ENCODE measurements at regions not wholly inside any gene's neighbourhood (a gene's known extent, or its start where the extent isn't known, plus 50 kb on each side); places are given as distances from the start of the nearest gene placed in this dataset.

GRCh38 chr1:91161749-91162148 lies 139.9 kb upstream of the ZNF644 start:
- Histone ChIP-seq H3K27me3 (no peaks in the 10 kb centered on the region), H3K4me3 (no peak overlapping the region), H3K9me3 (no peaks in the 10 kb centered on the region), H3K27ac (no peak overlapping the region), H3K36me3 (no peaks in the 10 kb centered on the region), H3K4me1 (no peaks in the 10 kb centered on the region)
- WGBS, 2 donors: 63 to 70% methylated on average over 4 of the region's 4 CpGs
- TF ChIP-seq CTCF (IDR thresholded peaks at IDR 0.05): no peak
- DNase-seq (no peak), ATAC-seq (no peak)
- intact Hi-C loops (cut with DNase I): loop anchor here in 8 of 10 donors (5.0 to 10.0 kb wide), 7 partner anchors 113 to 1047 kb away; no protein-coding TSS in a partner anchor

GRCh38 chr1:91161166-91161565 lies 139.3 kb upstream of the ZNF644 start:
- 77 to 81% methylated on average over 9 of the region's 9 CpGs for WGBS, 2 donors
- Histone ChIP-seq H3K36me3 (no peaks in the 10 kb centered on the region), H3K4me1 (no peaks in the 10 kb centered on the region), H3K27me3 (no peaks in the 10 kb centered on the region), H3K4me3 (no peak overlapping the region), H3K27ac (no peak overlapping the region), H3K9me3 (no peaks in the 10 kb centered on the region)
- no peak for DNase-seq
- TF ChIP-seq CTCF (IDR thresholded peaks at IDR 0.05): no peak
- intact Hi-C loops (cut with DNase I): loop anchor here in 8 of 10 donors (5.0 to 10.0 kb wide), 7 partner anchors 114 to 1046 kb away; no protein-coding TSS in a partner anchor
- ATAC-seq: no peak

GRCh38 chr1:91160363-91161075 lies 138.7 kb upstream of the ZNF644 start:
- Histone ChIP-seq H3K27ac (no peak overlapping the region), H3K9me3 (no peaks in the 10 kb centered on the region), H3K4me1 (no peaks in the 10 kb centered on the region), H3K36me3 (no peaks in the 10 kb centered on the region), H3K4me3 (no peak overlapping the region), H3K27me3 (no peaks in the 10 kb centered on the region)
- ATAC-seq (no peak), DNase-seq (no peak)
- no peak for TF ChIP-seq CTCF (IDR thresholded peaks at IDR 0.05)
- 90 to 94% methylated on average over 14 of the region's 14 CpGs for WGBS, 2 donors
- intact Hi-C loops (cut with DNase I): loop anchor here in 8 of 10 donors (5.0 to 10.0 kb wide), 7 partner anchors 114 to 1046 kb away; no protein-coding TSS in a partner anchor

GRCh38 chr1:91153341-91153740 lies 131.5 kb upstream of the ZNF644 start:
- WGBS, 2 donors: 88 to 90% methylated on average over 1 of the region's 1 CpG
- Histone ChIP-seq H3K4me3 (no peak overlapping the region), H3K36me3 (no peaks in the 10 kb centered on the region), H3K4me1 (no peaks in the 10 kb centered on the region), H3K27me3 (no peaks in the 10 kb centered on the region), H3K9me3 (no peaks in the 10 kb centered on the region), H3K27ac (no peak overlapping the region)
- no peak for ATAC-seq
- no peak for TF ChIP-seq CTCF (IDR thresholded peaks at IDR 0.05)
- intact Hi-C loops (cut with DNase I): no loop called here
- no peak for DNase-seq

All from heart right ventricle (tissue), 16 donors.